K562 (cell line): ENCODE measurements at regions not wholly inside any gene's neighbourhood (a gene's known extent, or its start where the extent isn't known, plus 50 kb on each side); places are given as distances from the start of the nearest gene placed in this dataset.

Experiments
- ATAC-seq: fragments of 200-7000 bp; cut with Tn5 transposase; 3 replicates; pipeline ENCODE4 v1.9.1; 2020; ENCODE audit warnings: moderate library complexity
- BruUV-seq: library from RNA; stranded (reverse); fragments of 400-500 nt; replicated peaks from 2 replicates; lab custom pipeline; 2021; lab: Mats Ljungman, UMichigan
- CTCF ChIA-PET: fragments of 300-600 bp; formaldehyde crosslinking; extraction: SDS; loops from one replicate; lab custom pipeline; 2021; ENCODE audit warnings: low intra/inter-chr PET ratio; lab: Yijun Ruan, JAX
- POLR2A ChIA-PET: fragments of 300-600, 350-650 bp; sonication (Branson Sonifier 250); formaldehyde crosslinking; extraction: SDS; loops from one replicate; lab custom pipeline; 2021; ENCODE audit warnings: antibody characterized with exemption, inconsistent platforms; lab: Yijun Ruan, JAX
- DNase-seq, 4 experiments: peaks; one replicate each; pipeline versions ENCODE4 v3.0.0 to v3.0.0-alpha.2; 2011 to 2018; ENCODE audit warnings: low spot score in 3 of 4, mixed read lengths in 3 of 4; ENCODE audit errors: extremely low read depth in 1 of 4
- FAIRE-seq: peaks from 2 replicates; lab custom pipeline; 2011; peaks lifted over from hg19 to GRCh38; lab: Jason Lieb, UNC
- H2AFZ ChIP-seq: 2 replicates; pipeline ENCODE4 v1.6.0; 2011; ENCODE audit warnings: low read depth, low read length, control low read depth, inconsistent platforms
- H3K27ac ChIP-seq: fragments of 200-600 bp; 3 replicates; pipeline ENCODE4 v1.8.0; 2011; ENCODE audit warnings: low read depth, mild to moderate bottlenecking, control low read depth, inconsistent platforms, low read length, moderate library complexity, mixed read lengths; ENCODE audit errors: extremely low read depth
- H3K27me3 ChIP-seq, 2 experiments: fragments of 300-600 bp in 1 of 2; 2 replicates in 1 of 2; 3 replicates in 1 of 2; pipeline versions ENCODE4 v1.6.0 to v1.8.0; 2011; ENCODE audit warnings: inconsistent platforms in 2 of 2, low read length in 2 of 2, mild to moderate bottlenecking in 1 of 2, mixed read lengths in 1 of 2, moderate library complexity in 1 of 2; ENCODE audit not compliant: control insufficient read depth in 2 of 2, insufficient read depth in 2 of 2
- H3K36me3 ChIP-seq: fragments of 300-600 bp; 3 replicates; pipeline ENCODE4 v1.8.0; 2011; ENCODE audit warnings: mild to moderate bottlenecking, low read length, inconsistent platforms; ENCODE audit not compliant: control insufficient read depth, insufficient read depth
- H3K4me1 ChIP-seq, 2 experiments: fragments of 200-600 bp in 1 of 2; replicated peaks in 1 of 2; 2 replicates in 1 of 2; 3 replicates in 1 of 2; pipeline versions ENCODE4 v1.5.1 to v1.8.0; 2011; ENCODE audit warnings: inconsistent platforms in 2 of 2, low read length in 2 of 2, mild to moderate bottlenecking in 1 of 2, mixed read lengths in 1 of 2, moderate library complexity in 1 of 2; ENCODE audit not compliant: control insufficient read depth in 2 of 2, insufficient read depth in 2 of 2
- H3K4me2 ChIP-seq: 2 replicates; pipeline ENCODE4 v1.6.1; 2011; ENCODE audit warnings: low read length, control low read depth, inconsistent platforms, mixed read lengths; ENCODE audit not compliant: insufficient read depth
- H3K4me3 ChIP-seq: fragments of 200-600 bp; sonication (generic), shearing (Covaris generic); 2 replicates; pipeline ENCODE4 v1.5.1; 2016; ENCODE audit warnings: control low read depth, inconsistent platforms
- H3K79me2 ChIP-seq: fragments of 200-600 bp; 3 replicates; pipeline ENCODE4 v1.8.0; 2011; ENCODE audit warnings: low read length, inconsistent platforms; ENCODE audit not compliant: control insufficient read depth, insufficient read depth
- H3K9ac ChIP-seq, 2 experiments: 2 replicates each; pipeline versions ENCODE4 v1.6.0 to v1.6.1; 2011; ENCODE audit warnings: low read depth in 2 of 2, low read length in 2 of 2, control low read depth in 1 of 2, inconsistent platforms in 1 of 2, mild to moderate bottlenecking in 1 of 2, mixed read lengths in 1 of 2; ENCODE audit not compliant: insufficient read depth in 1 of 2
- H3K9me1 ChIP-seq: one replicate; pipeline ENCODE4 v1.6.0; 2011; ENCODE audit warnings: inconsistent platforms, mild to moderate bottlenecking, low read length, moderate library complexity; ENCODE audit not compliant: control insufficient read depth, insufficient read depth
- H3K9me3 ChIP-seq: replicated peaks from 2 replicates; pipeline ENCODE4 v1.5.1; 2011; ENCODE audit warnings: low read depth, low read length, inconsistent platforms; ENCODE audit not compliant: control insufficient read depth, insufficient read depth
- H4K20me1 ChIP-seq: replicated peaks from 2 replicates; pipeline ENCODE4 v1.6.1; 2011; ENCODE audit warnings: low read length, inconsistent platforms, mixed read lengths; ENCODE audit not compliant: control insufficient read depth, insufficient read depth
- ETS2 ChIP-seq: IDR thresholded peaks from 2 replicates; pipeline ENCODE4 v1.6.1; 2016; ENCODE audit warnings: borderline replicate concordance, missing genetic modification characterization, mild to moderate bottlenecking, moderate library complexity, missing compliant biosample characterization; ENCODE audit not compliant: poor library complexity, severe bottlenecking
- FOXJ2 ChIP-seq: fragments of 200-800 bp; sonication (Bioruptor generic); IDR thresholded peaks from 2 replicates; pipeline ENCODE4 v1.6.1; 2016; ENCODE audit warnings: missing genetic modification characterization, missing compliant biosample characterization
- WGBS: fragments of 100-300 bp; shearing (Covaris generic); methylation state at CpG from one replicate; pipeline ENCODE4 v1.1.6; 2016; ENCODE audit warnings: low coverage, mixed read lengths; ENCODE audit not compliant: insufficient coverage; ENCODE audit errors: missing lambda C conversion rate; 5-methylcytosine and 5-hydroxymethylcytosine counted together
- in situ Hi-C: fragments of 300-500 bp; cut with MboI; formaldehyde crosslinking; loops from 4 replicates; pipeline ENCODE4 v1.15.0; 2018; ENCODE audit warnings: inconsistent platforms, mixed read lengths
- intact Hi-C: fragments of 100-400 bp; cut with micrococcal nuclease; formaldehyde crosslinking; loops from 2 replicates; pipeline ENCODE4 v1.14.2; 2022
- TF ChIP-seq, protein P1 (sequence below): sonication (generic); formaldehyde crosslinking; IDR thresholded peaks from 2 replicates; pipeline ENCODE4 v1.4.0; 2020; ENCODE audit warnings: mild to moderate bottlenecking, missing genetic modification reagents
- TF ChIP-seq, protein P2 (sequence below): fragments of 250-450 bp; sonication (Bioruptor Pico); IDR thresholded peaks from 2 replicates; pipeline ENCODE4 v1.6.1; 2021; ENCODE audit warnings: mild to moderate bottlenecking

DNA sequence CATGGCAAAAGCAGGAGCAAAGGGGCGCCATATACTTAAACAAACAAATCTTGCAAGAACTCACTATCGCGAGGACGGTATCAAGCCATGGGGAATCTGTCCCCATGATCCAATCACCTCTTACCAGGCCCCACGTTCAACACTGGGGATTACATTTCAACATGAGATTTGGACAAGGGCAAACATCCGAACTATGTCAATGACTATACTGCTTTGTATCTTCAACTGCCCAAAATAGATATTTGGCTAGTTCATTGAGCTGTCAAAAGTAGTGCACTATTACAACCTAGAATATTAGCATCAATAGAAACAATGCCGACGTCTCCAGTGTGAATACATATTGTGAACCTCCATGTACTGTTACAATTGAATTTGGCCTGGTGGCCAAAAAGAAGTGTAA lies 760.4 kb downstream of the MCTP2 start (continued):
- TF ChIP-seq, protein P1, sequence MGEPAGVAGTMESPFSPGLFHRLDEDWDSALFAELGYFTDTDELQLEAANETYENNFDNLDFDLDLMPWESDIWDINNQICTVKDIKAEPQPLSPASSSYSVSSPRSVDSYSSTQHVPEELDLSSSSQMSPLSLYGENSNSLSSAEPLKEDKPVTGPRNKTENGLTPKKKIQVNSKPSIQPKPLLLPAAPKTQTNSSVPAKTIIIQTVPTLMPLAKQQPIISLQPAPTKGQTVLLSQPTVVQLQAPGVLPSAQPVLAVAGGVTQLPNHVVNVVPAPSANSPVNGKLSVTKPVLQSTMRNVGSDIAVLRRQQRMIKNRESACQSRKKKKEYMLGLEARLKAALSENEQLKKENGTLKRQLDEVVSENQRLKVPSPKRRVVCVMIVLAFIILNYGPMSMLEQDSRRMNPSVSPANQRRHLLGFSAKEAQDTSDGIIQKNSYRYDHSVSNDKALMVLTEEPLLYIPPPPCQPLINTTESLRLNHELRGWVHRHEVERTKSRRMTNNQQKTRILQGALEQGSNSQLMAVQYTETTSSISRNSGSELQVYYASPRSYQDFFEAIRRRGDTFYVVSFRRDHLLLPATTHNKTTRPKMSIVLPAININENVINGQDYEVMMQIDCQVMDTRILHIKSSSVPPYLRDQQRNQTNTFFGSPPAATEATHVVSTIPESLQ (CRISPR knock-in tag): no peak
- TF ChIP-seq FOXJ2 (tag): no peak

DNA sequence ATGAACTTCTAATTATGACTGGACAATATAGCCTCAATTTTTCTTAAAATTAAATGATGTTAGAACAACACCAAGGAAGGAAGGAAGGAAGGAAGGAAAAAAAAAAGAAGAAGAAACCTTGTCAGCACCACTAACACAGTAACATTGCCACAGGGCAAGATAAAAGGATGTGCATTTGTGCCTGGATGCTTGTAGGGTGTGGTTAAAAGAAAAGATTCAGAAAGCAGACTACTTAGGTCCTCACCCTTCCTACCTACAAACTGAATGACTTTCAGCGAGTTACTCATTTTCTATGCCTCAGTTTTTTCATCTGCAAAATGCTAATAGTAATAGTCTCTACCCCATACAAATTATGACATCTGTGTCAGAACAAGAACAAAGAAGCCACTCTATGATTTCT lies 778.3 kb downstream of the MCTP2 start:
- in situ Hi-C loops: no loop called here
- Histone ChIP-seq H3K9me3 (no peaks in the 10 kb centered on the region), H3K36me3 (no peaks in the 10 kb centered on the region)

More for the DNA sequence above, 778.3 kb downstream of the MCTP2 start:
- Histone ChIP-seq H3K27me3 (no peaks in the 10 kb centered on the region), H3K4me2 (no peak overlapping the region), H3K4me3 (no peak overlapping the region), H3K27ac (no peak overlapping the region), H2AFZ (no peak overlapping the region), H3K79me2 (no peaks in the 10 kb centered on the region), H4K20me1 (no peaks in the 10 kb centered on the region), H3K9ac (no peak overlapping the region), H3K4me1 (no peaks in the 10 kb centered on the region), H3K9me1 (no peaks in the 10 kb centered on the region)
- 35% methylated on average over 1 of the region's 1 CpG for WGBS
- intact Hi-C loops: no loop called here
- no peak for FAIRE-seq
- TF ChIP-seq, protein P2, sequence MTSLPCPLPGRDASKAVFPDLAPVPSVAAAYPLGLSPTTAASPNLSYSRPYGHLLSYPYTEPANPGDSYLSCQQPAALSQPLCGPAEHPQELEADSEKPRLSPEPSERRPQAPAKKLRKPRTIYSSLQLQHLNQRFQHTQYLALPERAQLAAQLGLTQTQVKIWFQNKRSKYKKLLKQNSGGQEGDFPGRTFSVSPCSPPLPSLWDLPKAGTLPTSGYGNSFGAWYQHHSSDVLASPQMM (CRISPR knock-in tag): no peak
- no peak for TF ChIP-seq ETS2 (tag)
- ChIA-PET CTCF (no interaction called here), POLR2A (no interaction called here)
- DNase-seq: no peak
- no TSS peak for BruUV-seq
- no peak for ATAC-seq
